Activated CD4-positive, CD25-positive, alpha-beta regulatory T cell treated with anti-CD3 and anti-CD28 coated beads, Interleukin-2, amount 50 U/mL, for 72 hours (primary cell): ENCODE measurements at regions not wholly inside any gene's neighbourhood (a gene's known extent, or its start where the extent isn't known, plus 50 kb on each side); places are given as distances from the start of the nearest gene placed in this dataset.
"Not testable (repeated sequence)": the region's sequence is repeated elsewhere in the genome, so short reads cannot be mapped to it uniquely, and the experiment has no call there.

Source experiments
- DNase-seq: peaks from one replicate; pipeline ENCODE4 v3.0.0; 2021

DNA sequence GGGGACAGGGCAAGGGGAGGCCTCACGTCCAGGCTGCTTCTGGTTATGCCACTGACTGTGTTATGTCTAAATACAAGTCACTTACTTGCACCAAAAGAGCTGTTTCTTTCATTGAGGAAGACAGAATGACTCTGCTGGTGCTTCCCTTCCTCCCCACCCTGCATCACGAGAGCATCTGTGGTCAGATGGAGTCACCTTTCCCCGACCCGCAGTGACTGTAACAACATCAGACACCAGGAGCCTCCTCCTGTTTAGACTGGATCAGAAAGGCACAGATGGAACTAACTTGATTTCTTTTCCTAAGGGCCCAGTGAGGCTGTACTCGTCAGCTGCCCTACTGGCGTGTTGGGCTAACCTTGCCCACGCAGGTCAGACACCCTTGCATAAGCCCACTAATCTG, 90.3 kb upstream of the ZNF536 start:
- DNase-seq: no peak

DNA sequence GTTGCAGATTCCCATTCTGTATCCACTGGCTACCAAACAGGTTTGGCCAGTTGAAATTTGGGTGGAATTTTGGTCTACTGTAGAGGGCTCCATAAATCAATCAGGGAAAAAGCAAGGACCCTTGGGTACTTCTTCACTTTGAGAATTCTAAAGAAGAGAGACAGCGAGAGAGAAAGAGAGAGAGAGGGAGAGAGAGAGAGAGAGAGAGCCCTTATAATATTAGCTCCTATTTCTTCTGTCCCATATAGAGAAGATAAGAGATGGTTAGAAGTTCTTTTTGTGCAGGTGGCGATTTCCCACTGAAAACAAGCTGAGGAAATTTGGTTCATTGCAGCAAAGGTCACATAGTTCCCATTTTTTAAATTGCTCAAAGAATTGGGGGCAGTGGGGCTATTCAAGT, 88.6 kb upstream of the ZNF536 start:
- DNase-seq: no peak

GRCh38 chr19:30284209-30284608, 88.0 kb upstream of the ZNF536 start:
- DNase-seq: no peak

DNA sequence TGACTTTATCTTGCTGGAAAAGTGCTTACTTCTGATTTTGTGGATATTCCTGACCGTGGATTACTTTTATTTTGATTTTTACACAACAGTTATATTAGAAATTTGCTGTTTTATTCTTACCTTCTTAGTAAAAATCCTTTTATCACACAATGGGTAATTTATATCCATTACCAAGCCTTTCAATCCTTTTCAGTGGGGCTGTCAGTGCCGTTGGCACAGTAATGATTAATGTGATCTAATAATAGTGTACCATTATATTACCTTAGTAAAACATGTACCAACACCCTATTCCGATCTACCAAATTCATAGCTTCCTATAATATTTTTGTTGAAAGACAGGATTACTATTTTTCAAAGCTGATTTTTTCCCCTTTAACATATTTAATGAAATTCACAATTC, 87.3 kb upstream of the ZNF536 start:
- DNase-seq: no peak

- no peak for DNase-seq
These were observed 85.8 kb upstream of the ZNF536 start for GRCh38 chr19:30286378-30286777.

GRCh38 chr19:30287259-30287658, 84.9 kb upstream of the ZNF536 start:
- DNase-seq: no peak

- no peak for DNase-seq
These were observed 84.2 kb upstream of the ZNF536 start for GRCh38 chr19:30287973-30288372.

DNA sequence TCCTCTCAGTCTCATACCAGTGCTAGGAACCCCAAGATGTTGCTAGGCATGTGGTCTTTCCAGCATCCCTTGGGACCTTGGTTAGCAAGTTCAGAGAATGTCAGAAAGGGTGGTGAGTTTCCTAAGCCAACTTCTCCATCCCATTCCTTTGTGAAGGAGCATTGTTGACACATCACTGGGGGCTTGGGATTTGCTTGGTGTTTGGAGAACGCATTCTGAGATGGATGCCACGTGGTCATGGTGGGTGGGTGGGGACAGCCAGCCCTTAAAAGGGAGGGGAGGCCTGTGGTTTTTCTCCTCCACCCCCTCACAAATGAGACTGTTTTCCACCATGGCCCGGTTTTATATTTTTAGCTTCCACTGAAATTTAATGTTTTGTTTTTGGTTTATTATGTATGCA, 83.3 kb upstream of the ZNF536 start:
- no peak for DNase-seq

DNA sequence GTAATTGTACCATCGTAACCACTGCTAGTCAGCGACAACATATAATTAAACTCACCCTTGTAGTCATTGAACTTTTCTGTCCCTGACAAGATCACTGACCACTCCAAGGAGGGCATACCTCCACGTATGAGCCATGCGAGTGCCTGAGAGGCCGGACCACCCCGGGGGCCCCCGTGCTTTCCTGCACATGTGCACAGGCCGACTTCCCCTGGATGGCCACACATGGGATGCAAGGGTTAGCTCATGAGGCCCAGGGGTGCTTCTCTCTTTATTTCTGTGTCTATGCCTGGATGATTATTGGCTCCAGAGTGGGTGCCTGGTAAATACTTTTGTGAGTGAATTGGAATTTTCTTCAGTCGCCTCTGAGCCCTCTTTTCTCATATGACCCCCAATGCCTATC, 82.8 kb upstream of the ZNF536 start:
- no peak for DNase-seq

GRCh38 chr19:30290805-30291204, 81.4 kb upstream of the ZNF536 start:
- DNase-seq: not testable (repeated sequence)

GRCh38 chr19:30293051-30293785, 79.0 kb upstream of the ZNF536 start:
- DNase-seq: no peak

GRCh38 chr19:30297969-30298368, 74.2 kb upstream of the ZNF536 start:
- DNase-seq: no peak

- no peak for DNase-seq
These were observed 69.0 kb upstream of the ZNF536 start for GRCh38 chr19:30303131-30303654.

- no peak for DNase-seq
These were observed 67.6 kb upstream of the ZNF536 start for GRCh38 chr19:30304540-30304939.

- DNase-seq: no peak
These were observed 66.7 kb upstream of the ZNF536 start for GRCh38 chr19:30305346-30306060.

GRCh38 chr19:30307191-30307974, 64.8 kb upstream of the ZNF536 start:
- DNase-seq: no peak

DNA sequence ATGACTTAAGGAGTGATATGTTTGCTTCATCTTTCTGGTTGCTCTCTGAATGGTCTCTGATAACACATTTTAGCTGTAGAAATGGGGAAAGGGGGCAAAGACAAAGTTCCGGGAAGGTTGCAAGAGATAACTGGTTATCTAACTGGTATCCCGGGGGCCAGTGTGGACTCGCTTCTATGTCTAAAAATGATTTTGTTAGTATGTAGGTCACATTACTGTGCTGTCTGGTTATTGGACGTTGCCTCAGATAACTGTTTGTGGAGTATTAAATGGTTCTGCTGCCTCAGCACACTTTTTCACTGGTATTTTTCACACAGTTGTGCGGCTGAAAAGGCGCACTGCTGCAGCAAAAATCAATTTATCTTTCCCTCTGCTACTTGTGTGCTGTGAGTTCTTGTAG, 63.0 kb upstream of the ZNF536 start:
- DNase-seq: no peak

DNA sequence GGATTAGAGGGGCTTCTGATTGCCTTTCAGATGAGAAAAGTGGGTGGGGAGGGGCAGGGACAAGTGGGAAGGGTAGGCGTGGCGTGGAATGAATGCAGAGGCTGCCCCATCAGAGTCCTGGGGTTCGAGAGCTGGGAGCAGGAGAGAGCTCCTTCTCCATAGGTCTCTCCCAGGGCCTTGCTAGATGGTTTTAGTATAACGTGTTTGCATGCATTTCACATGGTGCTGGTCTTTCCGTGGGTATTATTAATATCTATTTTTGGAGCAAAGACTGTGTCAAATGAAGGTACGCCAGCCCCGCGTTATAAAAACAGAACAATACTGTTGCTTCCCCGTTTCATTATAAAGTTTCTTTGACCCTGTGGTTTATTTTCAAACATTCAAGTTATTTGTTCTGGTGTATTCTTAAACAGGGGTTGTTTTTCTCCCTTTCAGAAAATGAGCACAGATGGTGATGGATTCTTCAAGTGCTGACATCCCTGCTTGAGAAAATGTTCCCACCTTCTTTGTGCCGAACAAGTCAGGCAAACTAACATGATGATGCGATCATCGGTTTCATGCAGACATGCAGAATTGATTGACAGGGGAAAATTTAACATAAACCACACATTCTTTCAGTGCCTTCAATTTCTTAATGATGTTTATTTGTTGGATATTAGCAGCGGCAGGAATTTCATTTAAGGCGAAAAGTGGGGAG, 62.1 kb upstream of the ZNF536 start:
- DNase-seq: no peak

- DNase-seq: no peak
These were observed 61.5 kb upstream of the ZNF536 start for GRCh38 chr19:30310602-30311263.

- DNase-seq: no peak
These were observed 60.3 kb upstream of the ZNF536 start for GRCh38 chr19:30311911-30312310.

DNA sequence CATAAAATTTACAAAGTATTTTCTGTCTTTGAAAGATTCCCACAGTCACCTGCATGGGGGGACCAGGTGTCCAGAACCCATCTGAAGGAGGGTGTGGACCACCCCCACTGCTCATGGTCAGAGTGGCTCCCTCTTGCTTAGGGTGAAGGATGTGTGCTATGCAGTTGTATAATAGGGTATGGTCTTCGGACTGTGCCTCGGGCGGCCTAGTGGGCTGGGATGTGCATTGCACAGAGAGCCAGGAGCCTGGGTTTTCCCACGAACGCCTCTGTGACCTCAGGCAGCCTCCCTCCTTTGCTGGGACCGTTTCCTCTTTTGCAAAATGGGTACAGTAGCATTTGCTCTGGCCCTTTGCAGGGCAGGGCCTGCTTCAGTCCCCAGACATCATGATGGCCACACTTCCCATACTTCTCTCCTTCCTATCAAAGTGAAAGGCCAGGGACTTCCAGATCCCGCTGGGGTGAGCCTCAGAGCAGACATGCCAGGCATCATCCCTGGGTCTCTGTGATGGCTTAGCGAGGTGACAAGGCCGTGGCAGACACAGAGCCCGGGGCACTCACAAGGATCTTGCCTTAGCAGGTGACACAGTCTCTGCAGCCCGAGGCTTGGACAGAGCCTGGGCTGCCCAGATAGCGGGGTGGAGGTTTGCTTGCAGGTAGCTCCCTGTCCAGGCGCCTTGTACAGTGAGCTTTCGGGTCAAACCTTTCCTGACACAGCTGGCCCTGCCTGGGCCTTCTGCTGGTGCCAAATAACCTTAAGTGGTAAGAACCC, 59.4 kb upstream of the ZNF536 start:
- no peak for DNase-seq

DNA sequence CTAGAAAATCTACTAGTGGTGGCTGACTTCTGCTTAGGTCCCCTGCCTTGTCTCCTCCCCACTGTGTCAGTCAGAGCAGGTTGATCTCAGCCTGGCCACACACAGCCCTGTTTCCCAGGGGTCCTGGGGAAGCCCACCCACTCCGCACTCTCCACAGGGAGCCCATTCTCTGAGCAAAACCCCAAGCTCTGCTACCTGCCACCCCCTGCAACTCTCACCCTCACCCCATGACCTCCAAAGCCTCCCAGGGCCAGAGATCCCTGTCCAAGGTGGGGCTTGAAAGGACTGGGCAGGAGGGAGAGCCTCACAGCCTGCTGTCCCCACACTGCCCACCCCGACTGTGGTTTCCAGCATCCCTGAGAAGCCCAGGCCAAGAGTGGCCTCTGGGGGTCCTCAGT, 58.8 kb upstream of the ZNF536 start:
- no peak for DNase-seq
